ENCODE measurements at regions not wholly inside any gene's neighbourhood (a gene's known extent, or its start where the extent isn't known, plus 50 kb on each side); places are given as distances from the start of the nearest gene placed in this dataset.
A peak's percentile ranks its signal among the peaks of the same experiment; 100 is the strongest.
"Not testable (repeated sequence)": the region's sequence is repeated elsewhere in the genome, so short reads cannot be mapped to it uniquely, and the experiment has no call there.

GRCh38 chr10:21347785-21348170 lies 177.7 kb downstream of the SKIDA1 start:
- H3K9me3 Mint-ChIP-seq, result peaks cover 6% of the 10 kb centered on the region
- DNase-seq (ENCODE audit: low spot score in 2 of 2, unreplicated experiment in 2 of 2), result no peak
- H3K4me3 Mint-ChIP-seq, result no peak overlapping the region
- no peak overlapping the region for H3K27ac Mint-ChIP-seq
- no peak for TF ChIP-seq CTCF (IDR thresholded peaks at IDR 0.05; ENCODE audit: unreplicated experiment)
- H3K4me1 Mint-ChIP-seq, result peaks cover 27% of the 10 kb centered on the region
- no peaks in the 10 kb centered on the region for H3K27me3 Mint-ChIP-seq (ENCODE audit: low read depth)
- peaks cover 4% of the 10 kb centered on the region for H3K36me3 Mint-ChIP-seq

GRCh38 chr10:21347043-21347784 lies 178.3 kb downstream of the SKIDA1 start:
- no peaks in the 10 kb centered on the region for H3K27me3 Mint-ChIP-seq (ENCODE audit: low read depth)
- H3K27ac Mint-ChIP-seq, result no peak overlapping the region
- no peak for TF ChIP-seq CTCF (IDR thresholded peaks at IDR 0.05; ENCODE audit: unreplicated experiment)
- H3K36me3 Mint-ChIP-seq, result peaks cover 4% of the 10 kb centered on the region
- no peak for DNase-seq (ENCODE audit: low spot score in 2 of 2, unreplicated experiment in 2 of 2)
- H3K4me1 Mint-ChIP-seq, result peaks cover 27% of the 10 kb centered on the region
- H3K4me3 Mint-ChIP-seq, result no peak overlapping the region
- peaks cover 6% of the 10 kb centered on the region for H3K9me3 Mint-ChIP-seq

GRCh38 chr10:21343087-21343486 lies 182.4 kb downstream of the SKIDA1 start:
- Mint-ChIP-seq H3K36me3 (peaks cover 2% of the 10 kb centered on the region), H3K27me3 (ENCODE audit: low read depth) (no peaks in the 10 kb centered on the region), H3K4me1 (peaks cover 5% of the 10 kb centered on the region), H3K4me3 (no peak overlapping the region), H3K27ac (no peak overlapping the region), H3K9me3 (peaks cover 6% of the 10 kb centered on the region)
- DNase-seq (ENCODE audit: low spot score in 2 of 2, unreplicated experiment in 2 of 2), result no peak
- TF ChIP-seq CTCF (IDR thresholded peaks at IDR 0.05; ENCODE audit: unreplicated experiment), result no peak

GRCh38 chr10:21342499-21342898 lies 183.0 kb downstream of the SKIDA1 start:
- not testable (repeated sequence) for H3K4me1 Mint-ChIP-seq; H3K9me3 Mint-ChIP-seq; H3K27me3 Mint-ChIP-seq (ENCODE audit: low read depth); DNase-seq (ENCODE audit: low spot score in 2 of 2, unreplicated experiment in 2 of 2); H3K27ac Mint-ChIP-seq; H3K4me3 Mint-ChIP-seq; H3K36me3 Mint-ChIP-seq

GRCh38 chr10:21340331-21340730 lies 185.2 kb downstream of the SKIDA1 start:
- H3K4me3 Mint-ChIP-seq, result no peak overlapping the region
- peaks cover 3% of the 10 kb centered on the region for H3K9me3 Mint-ChIP-seq
- no peak for DNase-seq (ENCODE audit: low spot score in 2 of 2, unreplicated experiment in 2 of 2)
- no peak overlapping the region for H3K27ac Mint-ChIP-seq
- no peaks in the 10 kb centered on the region for H3K27me3 Mint-ChIP-seq (ENCODE audit: low read depth)
- no peak for TF ChIP-seq CTCF (IDR thresholded peaks at IDR 0.05; ENCODE audit: unreplicated experiment)
- H3K36me3 Mint-ChIP-seq, result no peaks in the 10 kb centered on the region
- H3K4me1 Mint-ChIP-seq, result peaks cover 13% of the 10 kb centered on the region

- DNase-seq (ENCODE audit: low spot score in 2 of 2, unreplicated experiment in 2 of 2), result no peak
- no peak for TF ChIP-seq CTCF (IDR thresholded peaks at IDR 0.05; ENCODE audit: unreplicated experiment)
- Mint-ChIP-seq H3K36me3 (no peaks in the 10 kb centered on the region), H3K27me3 (ENCODE audit: low read depth) (no peaks in the 10 kb centered on the region), H3K4me1 (peaks cover 18% of the 10 kb centered on the region), H3K9me3 (peaks cover 3% of the 10 kb centered on the region), H3K27ac (peak overlapping the region; percentile 80), H3K4me3 (no peak overlapping the region)
Measured at GRCh38 chr10:21337171-21337792, 188.2 kb downstream of the SKIDA1 start.
